GM23338 (cell line): ENCODE measurements at regions not wholly inside any gene's neighbourhood (a gene's known extent, or its start where the extent isn't known, plus 50 kb on each side); places are given as distances from the start of the nearest gene placed in this dataset.

ENCODE experiments used
- ATAC-seq: fragments of 200-7000 bp; cut with Tn5 transposase; 3 replicates; pipeline ENCODE4 v1.9.1; 2020
- DNase-seq: peaks from one replicate; pipeline ENCODE4 v3.0.0-alpha.2; 2015; ENCODE audit warnings: low spot score
- H2AFZ ChIP-seq: fragments of 200-600 bp; sonication (generic); 2 replicates; pipeline ENCODE4 v1.8.0; 2016; ENCODE audit warnings: antibody characterized with exemption, mild to moderate bottlenecking, moderate library complexity
- H3F3A ChIP-seq: fragments of 200-600 bp; sonication (generic); replicated peaks from 2 replicates; pipeline ENCODE4 v1.8.0; 2017; ENCODE audit warnings: antibody characterized with exemption, mixed run types, low read depth
- H3K27ac ChIP-seq: fragments of 200-600 bp; sonication (generic); 2 replicates; pipeline ENCODE4 v1.6.1; 2016; ENCODE audit warnings: low read depth
- H3K27me3 ChIP-seq: fragments of 200-600 bp; sonication (generic); 2 replicates; pipeline ENCODE4 v1.8.0; 2016; ENCODE audit warnings: mild to moderate bottlenecking, mixed run types, moderate library complexity; ENCODE audit not compliant: insufficient read depth
- H3K36me3 ChIP-seq: fragments of 200-600 bp; sonication (generic); 2 replicates; pipeline ENCODE4 v1.8.0; 2016; ENCODE audit warnings: mild to moderate bottlenecking; ENCODE audit not compliant: insufficient read depth
- H3K4me1 ChIP-seq: fragments of 200-600 bp; sonication (generic); 2 replicates; pipeline ENCODE4 v1.8.0; 2016; ENCODE audit warnings: mild to moderate bottlenecking, moderate library complexity; ENCODE audit not compliant: insufficient read depth
- H3K4me2 ChIP-seq: fragments of 200-600 bp; sonication (generic); 2 replicates; pipeline ENCODE4 v1.7.1; 2017; ENCODE audit warnings: mixed run types
- H3K4me3 ChIP-seq: fragments of 200-600 bp; sonication (generic); 2 replicates; pipeline ENCODE4 v1.6.1; 2016; ENCODE audit warnings: mixed run types
- H3K79me2 ChIP-seq: fragments of 200-600 bp; sonication (generic); replicated peaks from 2 replicates; pipeline ENCODE4 v1.8.0; 2017; ENCODE audit warnings: mild to moderate bottlenecking; ENCODE audit not compliant: insufficient read depth
- H3K9me2 ChIP-seq: fragments of 200-600 bp; sonication (generic); 2 replicates; pipeline ENCODE4 v1.8.0; 2017; ENCODE audit not compliant: insufficient read depth
- H4K20me1 ChIP-seq: fragments of 200-600 bp; sonication (generic); replicated peaks from 2 replicates; pipeline ENCODE4 v1.8.0; 2017; ENCODE audit warnings: mild to moderate bottlenecking; ENCODE audit not compliant: insufficient read depth
- H3K27ac Mint-ChIP-seq: 2 replicates; pipeline ENCODE4 v1.8.0; 2020; ENCODE audit warnings: inconsistent platforms, mild to moderate bottlenecking, moderate library complexity, mixed read lengths
- H3K27me3 Mint-ChIP-seq: 3 replicates; pipeline ENCODE4 v1.8.0; 2022; ENCODE audit warnings: low read depth, mild to moderate bottlenecking, moderate library complexity, mixed read lengths, inconsistent platforms; ENCODE audit not compliant: insufficient read depth, poor library complexity
- H3K36me3 Mint-ChIP-seq: 3 replicates; pipeline ENCODE4 v1.8.0; 2021; ENCODE audit warnings: low read depth, mild to moderate bottlenecking, inconsistent platforms, moderate library complexity, mixed read lengths
- H3K4me1 Mint-ChIP-seq: 3 replicates; pipeline ENCODE4 v1.8.0; 2020; ENCODE audit warnings: mild to moderate bottlenecking, inconsistent platforms, mixed read lengths
- H3K4me3 Mint-ChIP-seq: 3 replicates; pipeline ENCODE4 v1.8.0; 2021; ENCODE audit warnings: moderate library complexity, mild to moderate bottlenecking, inconsistent platforms, mixed read lengths
- H3K9me3 Mint-ChIP-seq: 3 replicates; pipeline ENCODE4 v1.8.0; 2020; ENCODE audit warnings: moderate library complexity, mild to moderate bottlenecking, inconsistent platforms, mixed read lengths
- CREB1 ChIP-seq: fragments of 250-450 bp; sonication (Bioruptor Pico); IDR thresholded peaks from 2 replicates; pipeline ENCODE4 v1.5.0; 2020; ENCODE audit warnings: low read depth, mild to moderate bottlenecking, moderate library complexity
- CTCF ChIP-seq, 2 experiments: fragments of 200-600 bp in 1 of 2; sonication (generic) in 1 of 2; conservative IDR thresholded peaks; 2 replicates each; pipeline versions ENCODE4 v1.5.1 to v1.6.1; 2016 to 2017; ENCODE audit warnings: antibody characterized with exemption in 2 of 2, low read depth in 2 of 2, mild to moderate bottlenecking in 2 of 2, moderate library complexity in 1 of 2
- ETS1 ChIP-seq: IDR thresholded peaks from 2 replicates; pipeline ENCODE4 v1.6.1; 2016; ENCODE audit warnings: antibody characterized with exemption
- EZH2 ChIP-seq: fragments of 200-600 bp; sonication (generic); IDR thresholded peaks from one replicate; pipeline ENCODE4 v1.8.0; 2017; ENCODE audit warnings: antibody characterized with exemption, mild to moderate bottlenecking, low read depth; ENCODE audit not compliant: unreplicated experiment
- EZH2phosphoT487 ChIP-seq: fragments of 200-600 bp; sonication (generic); IDR thresholded peaks from one replicate; pipeline ENCODE4 v1.8.1; 2018; ENCODE audit warnings: antibody characterized with exemption; ENCODE audit not compliant: unreplicated experiment
- JUNB ChIP-seq: IDR thresholded peaks from one replicate; pipeline ENCODE4 v1.6.1; 2016; ENCODE audit warnings: antibody characterized with exemption; ENCODE audit not compliant: unreplicated experiment
- NANOG ChIP-seq: IDR thresholded peaks from 2 replicates; pipeline ENCODE4 v1.6.1; 2016; ENCODE audit warnings: antibody characterized with exemption, borderline replicate concordance
- POLR2AphosphoS5 ChIP-seq: IDR thresholded peaks from 2 replicates; pipeline ENCODE4 v1.6.1; 2016; ENCODE audit warnings: antibody characterized with exemption, low read depth
- REST ChIP-seq: IDR thresholded peaks from one replicate; pipeline ENCODE4 v1.6.1; 2018; ENCODE audit warnings: antibody characterized with exemption; ENCODE audit not compliant: unreplicated experiment
- STAT1 ChIP-seq: IDR thresholded peaks from one replicate; pipeline ENCODE4 v1.6.1; 2016; ENCODE audit warnings: antibody characterized with exemption; ENCODE audit not compliant: unreplicated experiment
- ZNF114 ChIP-seq: fragments of 250-450 bp; sonication (Bioruptor Pico); IDR thresholded peaks from 2 replicates; pipeline ENCODE4 v1.5.0; 2020; ENCODE audit warnings: mild to moderate bottlenecking, moderate library complexity
- ZNF331 ChIP-seq: fragments of 250-450 bp; sonication (Bioruptor Pico); IDR thresholded peaks from 2 replicates; pipeline ENCODE4 v1.5.0; 2020; ENCODE audit warnings: low read depth, mild to moderate bottlenecking, moderate library complexity
- ZNF462 ChIP-seq: fragments of 250-450 bp; sonication (Bioruptor Pico); IDR thresholded peaks from 2 replicates; pipeline ENCODE4 v1.5.0; 2020; ENCODE audit warnings: mild to moderate bottlenecking, moderate library complexity

GRCh38 chr18:44198612-44199284 lies 481.9 kb upstream of the SETBP1 start:
- Histone ChIP-seq H4K20me1 (no peaks in the 10 kb centered on the region), H2AFZ (no peak overlapping the region), H3K36me3 (no peaks in the 10 kb centered on the region), H3F3A (no peaks in the 10 kb centered on the region), H3K4me3 (no peak overlapping the region), H3K4me1 (no peaks in the 10 kb centered on the region), H3K27me3 (no peaks in the 10 kb centered on the region), H3K9me2 (no peaks in the 10 kb centered on the region), H3K27ac (no peak overlapping the region), H3K4me2 (no peak overlapping the region), H3K79me2 (no peaks in the 10 kb centered on the region)
- H3K4me1 Mint-ChIP-seq = no peaks in the 10 kb centered on the region
- TF ChIP-seq JUNB (no peak), ETS1 (no peak), ZNF331 (CRISPR knock-in tag) (no peak), ZNF462 (CRISPR knock-in tag) (no peak), POLR2AphosphoS5 (no peak), EZH2phosphoT487 (no peak), REST (no peak), NANOG (no peak), ZNF114 (CRISPR knock-in tag) (no peak), CTCF (conservative IDR thresholded peaks at IDR 0.05; ENCODE audit: low read depth in 2 of 2) (no peak), CREB1 (CRISPR knock-in tag) (no peak), STAT1 (no peak), EZH2 (no peak)
- H3K27me3 Mint-ChIP-seq = peaks cover 7% of the 10 kb centered on the region
- DNase-seq (no peak), ATAC-seq (no peak)
- no peak overlapping the region for H3K4me3 Mint-ChIP-seq
- peaks cover 5% of the 10 kb centered on the region; the same call in 1 of the 3 replicates for H3K9me3 Mint-ChIP-seq
- H3K27ac Mint-ChIP-seq = no peak overlapping the region
- no peaks in the 10 kb centered on the region for H3K36me3 Mint-ChIP-seq
